Mucosa of gallbladder (tissue), 1 donor: ENCODE measurements at regions not wholly inside any gene's neighbourhood (a gene's known extent, or its start where the extent isn't known, plus 50 kb on each side); places are given as distances from the start of the nearest gene placed in this dataset.
A peak's percentile ranks its signal among the peaks of the same experiment; 100 is the strongest.
"Not testable (repeated sequence)": the region's sequence is repeated elsewhere in the genome, so short reads cannot be mapped to it uniquely, and the experiment has no call there.

ENCODE experiments used
- DNase-seq: peaks from one replicate; pipeline ENCODE4 v3.0.0-alpha.2; 2020; ENCODE audit warnings: low spot score
- donor health status: DM: no; HTN: no; CAD: no.

GRCh38 chr3:48101301-48101650, 85.1 kb upstream of the MAP4 start:
- DNase-seq, result not testable (repeated sequence)

GRCh38 chr3:48092270-48092669, 76.1 kb upstream of the MAP4 start:
- no peak for DNase-seq

GRCh38 chr3:48090166-48090939, 74.1 kb upstream of the MAP4 start:
- DNase-seq, result no peak

GRCh38 chr3:48088749-48089466, 72.7 kb upstream of the MAP4 start:
- DNase-seq, result peak; percentile 96

- peak; percentile 12 for DNase-seq
Observed at GRCh38 chr3:48088056-48088748, 72.0 kb upstream of the MAP4 start.

- no peak for DNase-seq
Observed at GRCh38 chr3:48086705-48087104, 70.5 kb upstream of the MAP4 start.

GRCh38 chr3:48084929-48085328, 68.7 kb upstream of the MAP4 start:
- no peak for DNase-seq

- DNase-seq, result no peak
Observed at GRCh38 chr3:48084170-48084569, 68.0 kb upstream of the MAP4 start.

GRCh38 chr3:48082580-48083184, 66.5 kb upstream of the MAP4 start:
- no peak for DNase-seq

- DNase-seq, result no peak
Observed at GRCh38 chr3:48077815-48078214, 61.6 kb upstream of the MAP4 start.

- no peak for DNase-seq
Observed at GRCh38 chr3:48070030-48070429, 53.8 kb upstream of the MAP4 start.

- no peak for DNase-seq
Observed at GRCh38 chr3:48069339-48069738, 53.1 kb upstream of the MAP4 start.

- no peak for DNase-seq
Observed at GRCh38 chr3:48068886-48069285, 52.7 kb upstream of the MAP4 start.

GRCh38 chr3:48068320-48068719, 52.1 kb upstream of the MAP4 start:
- not testable (repeated sequence) for DNase-seq

GRCh38 chr3:48067271-48067670, 51.1 kb upstream of the MAP4 start:
- DNase-seq, result no peak
